Nucleus accumbens (tissue), 56 donors: ENCODE measurements at regions not wholly inside any gene's neighbourhood (a gene's known extent, or its start where the extent isn't known, plus 50 kb on each side); places are given as distances from the start of the nearest gene placed in this dataset.

Experiments used
- DNase-seq, 56 donors: peaks; one replicate each; lab custom pipeline; 2025; lab: John Stamatoyannopoulos, UW

DNA sequence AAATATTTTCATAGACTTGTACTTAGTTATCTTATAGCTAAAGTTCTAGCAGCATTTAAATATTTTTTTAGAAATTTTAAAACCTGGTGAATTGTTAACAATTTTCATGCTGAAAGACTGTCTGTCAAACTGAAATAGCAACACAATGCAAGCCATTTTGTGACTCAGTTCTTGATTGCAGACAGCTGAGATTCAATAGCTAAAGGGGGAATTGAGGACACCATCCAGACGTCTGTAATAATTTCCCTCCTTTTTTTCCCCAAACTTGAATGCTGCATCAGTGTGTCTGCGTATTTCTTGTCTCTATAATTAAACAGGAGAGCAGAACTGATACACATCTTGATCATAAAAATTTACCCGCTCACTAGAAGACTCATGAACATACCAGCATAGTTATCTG, 468.3 kb downstream of the GBE1 start:
- no peak for DNase-seq

DNA sequence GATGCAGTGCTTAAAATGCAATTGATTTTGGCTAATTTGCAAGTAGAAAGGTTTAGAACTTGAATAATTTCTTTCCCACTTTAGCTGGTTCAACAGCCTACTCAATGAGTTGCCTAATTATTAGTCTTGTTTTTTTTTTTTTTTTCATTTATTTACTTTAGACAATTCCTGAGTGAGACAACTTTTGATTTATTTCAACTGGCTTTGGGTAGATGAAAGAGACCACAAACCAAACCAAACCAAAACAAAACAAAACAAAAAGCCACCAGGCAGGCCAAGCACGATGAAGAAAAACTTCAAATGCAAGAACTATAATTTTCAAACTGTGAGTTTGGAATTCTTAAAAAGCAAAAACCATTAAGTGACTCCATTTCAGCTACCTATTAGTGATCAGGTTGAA, 469.9 kb downstream of the GBE1 start:
- DNase-seq: no peak

- DNase-seq: no peak
Measured at GRCh38 chr3:81289676-81290075, 471.8 kb downstream of the GBE1 start.

- DNase-seq: no peak
Measured at GRCh38 chr3:81279481-81280379, 481.7 kb downstream of the GBE1 start.

GRCh38 chr3:81277853-81278252, 483.6 kb downstream of the GBE1 start:
- no peak for DNase-seq

DNA sequence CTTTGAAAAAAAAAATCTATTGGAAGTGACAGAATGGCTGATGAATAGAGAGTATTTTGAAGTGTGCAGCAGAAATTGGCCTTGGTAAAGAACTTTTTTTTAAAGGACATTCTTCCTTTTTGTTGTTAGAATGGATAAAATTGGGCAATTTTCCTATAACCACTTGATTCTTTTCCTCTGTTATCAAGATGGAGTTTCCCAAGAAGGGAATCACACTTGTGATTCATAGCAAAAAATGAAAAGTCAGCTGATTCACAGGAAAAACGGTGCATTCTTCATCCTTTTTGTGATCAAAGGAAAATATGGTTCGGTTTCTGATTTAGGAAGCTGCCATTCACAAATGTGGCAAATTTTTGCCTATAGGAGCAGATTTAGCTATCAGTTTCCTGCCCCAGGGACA, 486.8 kb downstream of the GBE1 start:
- no peak for DNase-seq

GRCh38 chr3:81270603-81271379, 490.7 kb downstream of the GBE1 start:
- DNase-seq: no peak

DNA sequence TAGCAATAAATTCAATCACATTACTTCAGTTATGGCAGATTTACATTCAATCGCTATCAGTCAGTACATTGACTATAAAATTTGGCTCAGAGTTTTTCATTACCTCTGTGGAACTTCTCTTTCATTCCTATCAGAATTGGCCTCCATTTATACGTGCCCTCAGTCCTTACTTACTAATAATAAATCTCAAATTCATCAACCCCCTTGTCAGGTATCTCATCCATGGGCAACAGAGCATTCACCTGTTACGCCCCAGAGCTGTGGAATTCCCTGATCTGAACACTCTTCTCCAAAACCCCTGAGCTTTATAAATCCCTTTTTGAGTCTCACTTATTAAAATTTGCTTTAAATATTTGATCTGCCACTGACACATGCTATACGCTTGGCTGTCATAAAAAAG, 492.9 kb downstream of the GBE1 start:
- no peak for DNase-seq

DNA sequence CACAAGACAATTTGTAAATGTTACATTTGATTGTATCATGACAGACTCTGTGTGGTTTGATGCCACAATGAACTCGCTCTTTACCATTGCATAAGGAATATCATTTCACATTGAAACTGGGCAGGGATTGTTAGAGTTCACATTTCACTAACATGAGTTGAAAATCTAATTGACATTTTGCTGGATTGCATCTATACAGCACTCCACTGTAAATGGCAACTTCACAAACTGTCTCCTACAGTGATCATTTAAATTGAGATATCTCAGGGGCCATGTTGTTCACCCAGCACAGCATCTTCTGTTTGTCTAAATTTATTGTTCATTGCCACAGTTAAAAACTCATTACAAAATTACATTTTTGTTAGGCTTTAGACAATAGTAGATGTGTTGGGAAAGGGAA, 499.4 kb downstream of the GBE1 start:
- no peak for DNase-seq

- no peak for DNase-seq
Measured at GRCh38 chr3:81255463-81255862, 506.0 kb downstream of the GBE1 start.

- DNase-seq: no peak
Measured at GRCh38 chr3:81251096-81251495, 510.3 kb downstream of the GBE1 start.

- DNase-seq: no peak
Measured at GRCh38 chr3:81249540-81250029, 511.9 kb downstream of the GBE1 start.

DNA sequence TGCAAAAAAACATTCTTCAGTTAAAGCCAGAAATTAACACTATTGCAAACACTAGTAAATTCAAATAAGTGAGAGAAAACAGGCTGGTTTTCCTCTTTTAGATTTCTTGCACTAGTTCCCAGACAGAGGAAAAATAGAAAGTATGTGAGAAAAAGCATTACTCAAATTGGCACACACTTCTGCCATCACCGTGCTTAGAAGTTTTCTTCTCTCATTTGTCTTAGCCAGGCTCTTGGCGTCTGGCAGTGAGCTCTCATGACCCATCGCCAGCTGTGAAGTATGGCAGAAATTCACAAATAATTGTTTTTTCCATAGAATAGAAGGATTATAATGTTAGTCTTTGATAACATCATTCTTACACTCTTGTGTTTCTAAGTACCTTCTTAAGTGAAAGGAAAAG, 515.9 kb downstream of the GBE1 start:
- no peak for DNase-seq

- DNase-seq: no peak
Measured at GRCh38 chr3:81245043-81245442, 516.4 kb downstream of the GBE1 start.

DNA sequence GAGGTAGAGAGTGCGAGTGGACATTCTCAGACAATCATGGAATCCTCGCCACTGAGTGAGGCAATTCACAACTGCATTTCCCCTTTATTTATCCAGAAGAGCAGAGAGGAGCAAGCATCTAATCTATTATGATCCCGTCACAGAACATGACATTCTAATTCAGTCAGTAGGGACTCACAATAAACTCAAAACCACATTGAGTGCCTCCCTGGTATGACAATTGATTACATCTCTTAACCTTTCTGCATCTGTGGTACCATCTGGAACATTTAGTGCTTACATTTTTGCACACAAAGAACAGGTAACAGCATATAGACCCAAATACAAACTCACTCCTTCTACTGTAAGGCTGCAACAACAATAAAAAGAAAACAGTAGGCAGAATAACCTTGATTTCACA, 517.2 kb downstream of the GBE1 start:
- DNase-seq: no peak

DNA sequence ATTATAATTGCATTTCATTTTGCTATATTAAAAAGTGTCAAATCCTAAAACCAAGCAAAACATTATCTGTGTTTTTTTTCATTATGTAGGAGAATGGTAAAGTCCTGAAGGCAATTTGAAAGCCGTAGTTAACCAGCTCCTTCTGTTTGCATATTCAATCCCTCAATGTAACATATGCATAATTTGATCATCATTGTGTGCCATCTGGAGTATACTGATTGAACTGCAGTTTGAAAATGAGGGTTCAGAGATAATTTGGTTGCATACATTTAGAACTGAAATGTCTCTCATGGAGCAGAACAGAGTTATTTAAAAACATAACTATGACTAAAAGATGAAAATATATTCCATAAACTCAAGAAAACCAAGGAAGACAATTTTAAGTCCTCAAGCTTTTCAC, 518.6 kb downstream of the GBE1 start:
- no peak for DNase-seq

DNA sequence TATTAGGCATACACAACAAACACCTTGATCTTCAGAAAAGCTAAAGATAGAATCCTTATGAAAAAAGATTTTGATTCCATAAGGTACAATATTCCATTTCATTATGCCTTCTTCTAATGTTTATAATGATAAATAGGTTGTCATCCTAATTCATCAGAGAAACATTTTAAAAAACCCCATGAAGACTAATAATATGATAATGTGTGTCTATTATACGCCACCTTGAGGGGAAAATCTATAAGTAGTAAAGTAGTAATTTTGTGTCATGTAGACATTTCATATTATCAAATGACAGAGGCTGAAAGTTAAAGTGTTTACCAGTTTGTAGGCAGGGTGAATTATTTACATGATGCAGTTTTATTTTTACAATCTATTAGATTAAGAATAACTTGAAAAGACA, 524.3 kb downstream of the GBE1 start:
- no peak for DNase-seq

GRCh38 chr3:81218023-81218422, 543.4 kb downstream of the GBE1 start:
- DNase-seq: peak in 9 of 56 donors; percentile 1 to 27 (median 3)

DNA sequence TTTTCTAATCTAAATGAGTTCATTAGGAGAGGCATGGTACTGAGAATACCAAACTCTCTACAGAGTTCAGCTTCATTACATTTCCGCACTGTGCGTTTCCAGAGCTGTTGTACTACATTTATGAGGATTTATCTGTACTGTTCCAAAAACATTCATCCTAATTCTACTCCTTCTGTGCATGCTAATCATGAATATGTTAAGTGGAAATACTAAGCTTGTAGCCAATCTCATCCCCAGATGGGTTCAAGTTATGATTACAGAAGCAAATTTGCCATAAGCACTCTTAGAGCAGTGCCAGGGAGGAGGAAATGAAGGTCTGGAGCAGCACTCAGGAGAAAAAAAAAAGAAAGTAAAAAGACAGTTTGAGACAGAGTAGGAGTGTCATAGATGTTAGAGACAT, 544.3 kb downstream of the GBE1 start:
- DNase-seq: no peak

DNA sequence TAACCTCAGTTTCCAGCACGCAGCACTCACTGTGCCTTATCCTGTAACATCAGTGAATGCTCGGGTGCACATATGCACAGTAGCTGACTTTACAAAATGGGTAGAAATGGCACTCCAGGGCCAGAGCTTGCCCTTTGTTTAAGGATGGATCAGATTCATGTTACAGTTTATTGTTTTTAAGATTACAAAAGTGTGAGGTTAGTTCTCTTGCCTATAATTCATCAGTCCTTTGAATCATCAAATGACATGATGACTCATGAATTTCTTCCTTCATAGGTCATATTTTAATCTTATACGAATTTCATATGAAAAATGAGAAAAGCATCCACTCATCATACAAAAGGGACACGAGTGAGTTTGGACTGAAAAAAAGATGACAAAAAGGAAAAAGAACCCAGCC, 545.3 kb downstream of the GBE1 start:
- no peak for DNase-seq

GRCh38 chr3:81214631-81215030, 546.8 kb downstream of the GBE1 start:
- no peak for DNase-seq

GRCh38 chr3:81199587-81199986, 561.9 kb downstream of the GBE1 start:
- no peak for DNase-seq
